OCI-LY7 (cell line): ENCODE measurements at regions not wholly inside any gene's neighbourhood (a gene's known extent, or its start where the extent isn't known, plus 50 kb on each side); places are given as distances from the start of the nearest gene placed in this dataset.
"Not testable (repeated sequence)": the region's sequence is repeated elsewhere in the genome, so short reads cannot be mapped to it uniquely, and the experiment has no call there.

Source experiments
- BruUV-seq: library from RNA; stranded (reverse); fragments of 400-500 nt; replicated peaks from 2 replicates; lab custom pipeline; 2021; lab: Mats Ljungman, UMichigan
- CTCF ChIA-PET: fragments of 300-600 bp; sonication (Branson Sonifier 250); formaldehyde crosslinking; loops from one replicate; lab custom pipeline; 2022; ENCODE audit warnings: antibody characterized with exemption; ENCODE audit not compliant: unreplicated experiment; lab: Charles Lee
- POLR2A ChIA-PET: fragments of 300-600 bp; sonication (Branson Sonifier 250); formaldehyde crosslinking; loops from one replicate; lab custom pipeline; 2022; ENCODE audit warnings: antibody characterized with exemption; lab: Charles Lee
- DNase-seq: peaks from one replicate; pipeline ENCODE4 v3.0.0-alpha.2; 2015; ENCODE audit warnings: low spot score
- H2AFZ ChIP-seq: fragments of 200-600 bp; sonication (generic), shearing (Covaris generic); 2 replicates; pipeline ENCODE4 v1.6.1; 2014; ENCODE audit warnings: mild to moderate bottlenecking, antibody characterized with exemption, low read length, moderate library complexity
- H3K27ac ChIP-seq: fragments of 200-600 bp; sonication (generic); 2 replicates; pipeline ENCODE4 v1.5.1; 2014; ENCODE audit warnings: mixed run types, low read depth, mild to moderate bottlenecking, moderate library complexity, low read length, inconsistent platforms; ENCODE audit not compliant: poor library complexity, severe bottlenecking
- H3K36me3 ChIP-seq: fragments of 200-600 bp; sonication (generic); 2 replicates; pipeline ENCODE4 v1.6.1; 2014; ENCODE audit warnings: mild to moderate bottlenecking, antibody characterized with exemption, low read length, moderate library complexity, mixed read lengths; ENCODE audit not compliant: insufficient read depth
- H3K4me1 ChIP-seq: fragments of 200-600 bp; sonication (generic); 2 replicates; pipeline ENCODE4 v1.5.1; 2014; ENCODE audit warnings: mild to moderate bottlenecking, low read length; ENCODE audit not compliant: insufficient read depth, poor library complexity, severe bottlenecking
- H3K4me2 ChIP-seq: fragments of 200-600 bp; sonication (generic); 2 replicates; pipeline ENCODE4 v1.6.1; 2014; ENCODE audit warnings: mild to moderate bottlenecking, low read length
- H3K4me3 ChIP-seq: fragments of 200-600 bp; sonication (generic); 2 replicates; pipeline ENCODE4 v1.5.1; 2014; ENCODE audit warnings: mild to moderate bottlenecking, low read depth, low read length; ENCODE audit not compliant: poor library complexity, severe bottlenecking
- H3K79me2 ChIP-seq: fragments of 200-600 bp; sonication (generic); 2 replicates; pipeline ENCODE4 v1.6.1; 2016; ENCODE audit warnings: low read depth, mild to moderate bottlenecking, low read length, moderate library complexity, mixed read lengths; ENCODE audit not compliant: insufficient read depth
- H3K9me2 ChIP-seq: fragments of 200-600 bp; sonication (generic); 2 replicates; pipeline ENCODE4 v1.6.1; 2016; ENCODE audit warnings: mild to moderate bottlenecking, low read length, mixed read lengths; ENCODE audit not compliant: insufficient read depth
- H3K9me3 ChIP-seq: fragments of 200-600 bp; sonication (generic); 2 replicates; pipeline ENCODE4 v1.6.1; 2014; ENCODE audit warnings: mild to moderate bottlenecking, mixed run types, low read length, mixed read lengths
- H4K20me1 ChIP-seq: fragments of 200-600 bp; sonication (generic); 2 replicates; pipeline ENCODE4 v1.6.1; 2014; ENCODE audit warnings: mild to moderate bottlenecking, antibody characterized with exemption, low read length, moderate library complexity, mixed read lengths; ENCODE audit not compliant: insufficient read depth
- CTCF ChIP-seq: fragments of 200-600 bp; sonication (generic); conservative IDR thresholded peaks from 2 replicates; pipeline ENCODE4 v1.5.1; 2014; ENCODE audit warnings: mild to moderate bottlenecking, antibody characterized with exemption, low read length, moderate library complexity, mixed read lengths
- EZH2phosphoT487 ChIP-seq: fragments of 200-600 bp; sonication (generic); IDR thresholded peaks from 2 replicates; pipeline ENCODE4 v1.6.1; 2018; ENCODE audit warnings: low read depth, borderline replicate concordance, mild to moderate bottlenecking, mixed run types, antibody characterized with exemption, low read length, moderate library complexity, mixed read lengths
- intact Hi-C: fragments of 100-400 bp; cut with micrococcal nuclease; formaldehyde crosslinking; loops from one replicate; pipeline ENCODE4 v1.10.0; 2022; ENCODE audit not compliant: unreplicated experiment

GRCh38 chr6:23535101-23535500 is 590.9 kb upstream of the NRSN1 start:
- ChIA-PET CTCF (no interaction called here), POLR2A (interaction anchor here (0.6 to 1.4 kb wide), 4 partner anchors 8 to 121 kb away, joined by 3 read pairs; no protein-coding TSS in a partner anchor)
- BruUV-seq = no TSS peak

GRCh38 chr6:23537828-23538227 is 588.2 kb upstream of the NRSN1 start:
- TF ChIP-seq EZH2phosphoT487 = no peak
- no peak overlapping the region for H3K4me2 ChIP-seq
- H3K36me3 ChIP-seq = no peaks in the 10 kb centered on the region
- no peak for DNase-seq
- no peak overlapping the region for H2AFZ ChIP-seq
- ChIA-PET POLR2A (no interaction called here), CTCF (no interaction called here)
- no peaks in the 10 kb centered on the region for H3K9me2 ChIP-seq
- no peaks in the 10 kb centered on the region for H4K20me1 ChIP-seq
- no peaks in the 10 kb centered on the region for H3K79me2 ChIP-seq
- no peak overlapping the region for H3K27ac ChIP-seq
- H3K9me3 ChIP-seq = no peaks in the 10 kb centered on the region
- intact Hi-C loops = no loop called here
- no peak overlapping the region for H3K4me3 ChIP-seq
- BruUV-seq = no TSS peak
- no peaks in the 10 kb centered on the region for H3K4me1 ChIP-seq

More at GRCh38 chr6:23535101-23535500, 590.9 kb upstream of the NRSN1 start:
- DNase-seq = no peak
- H3K9me3 ChIP-seq = no peaks in the 10 kb centered on the region
- H2AFZ ChIP-seq = no peak overlapping the region
- intact Hi-C loops = no loop called here
- H3K4me1 ChIP-seq = no peaks in the 10 kb centered on the region
- no peaks in the 10 kb centered on the region for H3K79me2 ChIP-seq
- H4K20me1 ChIP-seq = no peaks in the 10 kb centered on the region
- TF ChIP-seq CTCF = no peak
- TF ChIP-seq EZH2phosphoT487 = no peak
- no peaks in the 10 kb centered on the region for H3K36me3 ChIP-seq
- H3K9me2 ChIP-seq = no peaks in the 10 kb centered on the region
- no peak overlapping the region for H3K4me2 ChIP-seq
- H3K27ac ChIP-seq = no peak overlapping the region
- H3K4me3 ChIP-seq = no peak overlapping the region

- ChIA-PET POLR2A (no interaction called here), CTCF (no interaction called here)
- H4K20me1 ChIP-seq = no peaks in the 10 kb centered on the region
- BruUV-seq = no TSS peak
- intact Hi-C loops = no loop called here
- H3K36me3 ChIP-seq = no peaks in the 10 kb centered on the region
- H3K79me2 ChIP-seq = no peaks in the 10 kb centered on the region
- H3K4me2 ChIP-seq = no peak overlapping the region
- no peak overlapping the region for H2AFZ ChIP-seq
- no peak overlapping the region for H3K4me3 ChIP-seq
- no peaks in the 10 kb centered on the region for H3K9me3 ChIP-seq
- no peak for DNase-seq
- H3K9me2 ChIP-seq = no peaks in the 10 kb centered on the region
- H3K4me1 ChIP-seq = no peaks in the 10 kb centered on the region
- no peak overlapping the region for H3K27ac ChIP-seq
- TF ChIP-seq CTCF (no peak), EZH2phosphoT487 (no peak)
Measured at GRCh38 chr6:23547851-23548250, 578.2 kb upstream of the NRSN1 start.

- CTCF ChIA-PET, H3K4me3 ChIP-seq, POLR2A ChIA-PET, H3K9me2 ChIP-seq, H4K20me1 ChIP-seq, H3K79me2 ChIP-seq, H3K4me2 ChIP-seq, intact Hi-C loops, H3K27ac ChIP-seq, H3K9me3 ChIP-seq, H2AFZ ChIP-seq, DNase-seq, H3K36me3 ChIP-seq, H3K4me1 ChIP-seq, BruUV-seq: not testable (repeated sequence)
Measured at GRCh38 chr6:23554953-23555352, 571.1 kb upstream of the NRSN1 start.
